ENCODE measurements at regions not wholly inside any gene's neighbourhood (a gene's known extent, or its start where the extent isn't known, plus 50 kb on each side); places are given as distances from the start of the nearest gene placed in this dataset.

DNA sequence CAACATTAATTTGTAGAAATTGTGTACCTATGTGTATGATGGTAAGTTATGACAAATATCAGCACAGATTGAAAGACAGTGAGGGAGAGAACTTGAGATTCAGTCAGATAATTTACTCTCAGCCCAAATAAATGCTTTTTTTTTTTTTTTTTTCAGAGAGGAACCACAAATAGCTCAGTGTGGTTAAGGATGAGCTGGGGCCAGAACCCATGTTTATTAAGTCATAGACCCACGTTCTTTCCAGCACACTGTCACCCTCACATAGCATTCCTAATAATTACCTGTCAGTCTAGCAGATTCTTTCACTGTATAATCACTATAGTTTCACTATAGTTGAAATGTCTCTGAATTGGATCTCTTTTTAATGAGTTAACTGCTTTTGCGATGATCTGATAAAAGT, 246.1 kb downstream of the ZIC1 start:
- no peak overlapping the region for H3K4me3 ChIP-seq (ENCODE audit: low read length in 3 of 3)
- no peaks in the 10 kb centered on the region for H3K36me3 ChIP-seq (ENCODE audit: control insufficient read depth in 2 of 3, insufficient read depth in 3 of 3, low read length in 3 of 3)
- intact Hi-C loops (cut with DNase I) = no loop called here
- no peak overlapping the region for H3K27ac ChIP-seq (ENCODE audit: low read depth in 2 of 2, low read length in 2 of 2)
- no peaks in the 10 kb centered on the region for H3K9me3 ChIP-seq (ENCODE audit: control insufficient read depth in 2 of 3, insufficient read depth in 1 of 3, low read length in 3 of 3)
- H3K4me1 ChIP-seq (ENCODE audit: control insufficient read depth in 2 of 3, insufficient read depth in 2 of 3, low read depth in 1 of 3, low read length in 3 of 3) = no peaks in the 10 kb centered on the region
- TF ChIP-seq CTCF (IDR thresholded peaks at IDR 0.05; ENCODE audit: borderline replicate concordance, extremely low read depth, insufficient read depth) = no peak
- no peaks in the 10 kb centered on the region for H3K27me3 ChIP-seq (ENCODE audit: control insufficient read depth, insufficient read depth, low read length)
- DNase-seq (no peak), FAIRE-seq (no peak)
- H3K9ac ChIP-seq (ENCODE audit: low read length in 3 of 3) = no peak overlapping the region

- Histone ChIP-seq H3K9me3 (ENCODE audit: control insufficient read depth in 2 of 3, insufficient read depth in 1 of 3, low read length in 3 of 3) (no peaks in the 10 kb centered on the region), H3K9ac (ENCODE audit: low read length in 3 of 3) (no peak overlapping the region), H3K4me3 (ENCODE audit: low read length in 3 of 3) (no peak overlapping the region), H3K36me3 (ENCODE audit: control insufficient read depth in 2 of 3, insufficient read depth in 3 of 3, low read length in 3 of 3) (no peaks in the 10 kb centered on the region), H3K27ac (ENCODE audit: low read depth in 2 of 2, low read length in 2 of 2) (no peak overlapping the region), H3K4me1 (ENCODE audit: control insufficient read depth in 2 of 3, insufficient read depth in 2 of 3, low read depth in 1 of 3, low read length in 3 of 3) (no peaks in the 10 kb centered on the region), H3K27me3 (ENCODE audit: control insufficient read depth, insufficient read depth, low read length) (no peaks in the 10 kb centered on the region)
- no peak for FAIRE-seq
- no peak for TF ChIP-seq CTCF (IDR thresholded peaks at IDR 0.05; ENCODE audit: borderline replicate concordance, extremely low read depth, insufficient read depth)
- DNase-seq = no peak
- intact Hi-C loops (cut with DNase I) = no loop called here
These were observed 246.9 kb downstream of the ZIC1 start for GRCh38 chr3:147656023-147656422.

GRCh38 chr3:147661916-147662315, 252.8 kb downstream of the ZIC1 start:
- FAIRE-seq (no peak), DNase-seq (no peak)
- Histone ChIP-seq H3K27ac (ENCODE audit: low read depth in 2 of 2, low read length in 2 of 2) (no peak overlapping the region), H3K4me3 (ENCODE audit: low read length in 3 of 3) (no peak overlapping the region), H3K9ac (ENCODE audit: low read length in 3 of 3) (no peak overlapping the region), H3K4me1 (ENCODE audit: control insufficient read depth in 2 of 3, insufficient read depth in 2 of 3, low read depth in 1 of 3, low read length in 3 of 3) (no peaks in the 10 kb centered on the region), H3K9me3 (ENCODE audit: control insufficient read depth in 2 of 3, insufficient read depth in 1 of 3, low read length in 3 of 3) (no peaks in the 10 kb centered on the region), H3K27me3 (ENCODE audit: control insufficient read depth, insufficient read depth, low read length) (no peaks in the 10 kb centered on the region), H3K36me3 (ENCODE audit: control insufficient read depth in 2 of 3, insufficient read depth in 3 of 3, low read length in 3 of 3) (no peaks in the 10 kb centered on the region)
- intact Hi-C loops (cut with DNase I) = no loop called here
- no peak for TF ChIP-seq CTCF (IDR thresholded peaks at IDR 0.05; ENCODE audit: borderline replicate concordance, extremely low read depth, insufficient read depth)

- Histone ChIP-seq H3K36me3 (ENCODE audit: control insufficient read depth in 2 of 3, insufficient read depth in 3 of 3, low read length in 3 of 3) (no peaks in the 10 kb centered on the region), H3K4me3 (ENCODE audit: low read length in 3 of 3) (no peak overlapping the region), H3K27me3 (ENCODE audit: control insufficient read depth, insufficient read depth, low read length) (no peaks in the 10 kb centered on the region), H3K9ac (ENCODE audit: low read length in 3 of 3) (no peak overlapping the region), H3K9me3 (ENCODE audit: control insufficient read depth in 2 of 3, insufficient read depth in 1 of 3, low read length in 3 of 3) (no peaks in the 10 kb centered on the region), H3K4me1 (ENCODE audit: control insufficient read depth in 2 of 3, insufficient read depth in 2 of 3, low read depth in 1 of 3, low read length in 3 of 3) (no peaks in the 10 kb centered on the region), H3K27ac (ENCODE audit: low read depth in 2 of 2, low read length in 2 of 2) (no peak overlapping the region)
- FAIRE-seq (no peak), DNase-seq (no peak)
- no peak for TF ChIP-seq CTCF (IDR thresholded peaks at IDR 0.05; ENCODE audit: borderline replicate concordance, extremely low read depth, insufficient read depth)
- intact Hi-C loops (cut with DNase I) = no loop called here
These were observed 253.5 kb downstream of the ZIC1 start for GRCh38 chr3:147662705-147663104.
